ENCODE measurements at regions not wholly inside any gene's neighbourhood (a gene's known extent, or its start where the extent isn't known, plus 50 kb on each side); places are given as distances from the start of the nearest gene placed in this dataset.
"Not testable (repeated sequence)": the region's sequence is repeated elsewhere in the genome, so short reads cannot be mapped to it uniquely, and the experiment has no call there.

GRCh38 chr9:32171339-32171738 lies 213.1 kb upstream of the ACO1 start:
- Histone ChIP-seq H3K9ac (ENCODE audit: low read depth, low read length) (no peak overlapping the region), H3K9me3 (ENCODE audit: control insufficient read depth, insufficient read depth, low read length) (no peaks in the 10 kb centered on the region), H3K4me1 (ENCODE audit: insufficient read depth, low read length) (no peaks in the 10 kb centered on the region), H3K36me3 (ENCODE audit: insufficient read depth, low read length) (no peaks in the 10 kb centered on the region)

- Histone ChIP-seq H3K9ac (ENCODE audit: low read depth, low read length) (no peak overlapping the region), H3K4me1 (ENCODE audit: insufficient read depth, low read length) (no peaks in the 10 kb centered on the region), H3K36me3 (ENCODE audit: insufficient read depth, low read length) (no peaks in the 10 kb centered on the region), H3K9me3 (ENCODE audit: control insufficient read depth, insufficient read depth, low read length) (no peaks in the 10 kb centered on the region)
These were observed 212.2 kb upstream of the ACO1 start for GRCh38 chr9:32172256-32172655.

GRCh38 chr9:32177396-32177795 lies 207.0 kb upstream of the ACO1 start:
- H3K36me3 ChIP-seq (ENCODE audit: insufficient read depth, low read length): no peaks in the 10 kb centered on the region
- H3K9me3 ChIP-seq (ENCODE audit: control insufficient read depth, insufficient read depth, low read length): no peaks in the 10 kb centered on the region
- no peaks in the 10 kb centered on the region for H3K4me1 ChIP-seq (ENCODE audit: insufficient read depth, low read length)
- H3K9ac ChIP-seq (ENCODE audit: low read depth, low read length): no peak overlapping the region

- Histone ChIP-seq H3K9me3 (ENCODE audit: control insufficient read depth, insufficient read depth, low read length) (no peaks in the 10 kb centered on the region), H3K9ac (ENCODE audit: low read depth, low read length) (no peak overlapping the region), H3K36me3 (ENCODE audit: insufficient read depth, low read length) (no peaks in the 10 kb centered on the region), H3K4me1 (ENCODE audit: insufficient read depth, low read length) (no peaks in the 10 kb centered on the region)
These were observed 203.8 kb upstream of the ACO1 start for GRCh38 chr9:32180597-32180996.

GRCh38 chr9:32200241-32200640 lies 184.2 kb upstream of the ACO1 start:
- H3K9me3 ChIP-seq (ENCODE audit: control insufficient read depth, insufficient read depth, low read length): no peaks in the 10 kb centered on the region
- no peaks in the 10 kb centered on the region for H3K36me3 ChIP-seq (ENCODE audit: insufficient read depth, low read length)
- H3K4me1 ChIP-seq (ENCODE audit: insufficient read depth, low read length): no peaks in the 10 kb centered on the region
- H3K9ac ChIP-seq (ENCODE audit: low read depth, low read length): no peak overlapping the region

GRCh38 chr9:32200896-32201295 lies 183.5 kb upstream of the ACO1 start:
- H3K36me3 ChIP-seq (ENCODE audit: insufficient read depth, low read length): no peaks in the 10 kb centered on the region
- H3K4me1 ChIP-seq (ENCODE audit: insufficient read depth, low read length): no peaks in the 10 kb centered on the region
- no peaks in the 10 kb centered on the region for H3K9me3 ChIP-seq (ENCODE audit: control insufficient read depth, insufficient read depth, low read length)
- no peak overlapping the region for H3K9ac ChIP-seq (ENCODE audit: low read depth, low read length)

GRCh38 chr9:32209164-32209563 lies 175.3 kb upstream of the ACO1 start:
- H3K4me1 ChIP-seq (ENCODE audit: insufficient read depth, low read length); H3K9ac ChIP-seq (ENCODE audit: low read depth, low read length); H3K36me3 ChIP-seq (ENCODE audit: insufficient read depth, low read length); H3K9me3 ChIP-seq (ENCODE audit: control insufficient read depth, insufficient read depth, low read length): not testable (repeated sequence)

GRCh38 chr9:32218100-32218767 lies 166.2 kb upstream of the ACO1 start:
- H3K4me1 ChIP-seq (ENCODE audit: insufficient read depth, low read length): peaks cover 4% of the 10 kb centered on the region; the same call in 1 of the 2 replicates
- H3K9ac ChIP-seq (ENCODE audit: low read depth, low read length): no peak overlapping the region
- no peaks in the 10 kb centered on the region for H3K9me3 ChIP-seq (ENCODE audit: control insufficient read depth, insufficient read depth, low read length)
- H3K36me3 ChIP-seq (ENCODE audit: insufficient read depth, low read length): no peaks in the 10 kb centered on the region

- H3K4me1 ChIP-seq (ENCODE audit: insufficient read depth, low read length): peaks cover 4% of the 10 kb centered on the region; the same call in 1 of the 2 replicates
- no peak overlapping the region for H3K9ac ChIP-seq (ENCODE audit: low read depth, low read length)
- no peaks in the 10 kb centered on the region for H3K36me3 ChIP-seq (ENCODE audit: insufficient read depth, low read length)
- no peaks in the 10 kb centered on the region for H3K9me3 ChIP-seq (ENCODE audit: control insufficient read depth, insufficient read depth, low read length)
These were observed 163.7 kb upstream of the ACO1 start for GRCh38 chr9:32220750-32221149.

GRCh38 chr9:32234451-32234850 lies 150.0 kb upstream of the ACO1 start:
- Histone ChIP-seq H3K4me1 (ENCODE audit: insufficient read depth, low read length) (no peaks in the 10 kb centered on the region), H3K36me3 (ENCODE audit: insufficient read depth, low read length) (no peaks in the 10 kb centered on the region), H3K9me3 (ENCODE audit: control insufficient read depth, insufficient read depth, low read length) (peaks cover 6% of the 10 kb centered on the region), H3K9ac (ENCODE audit: low read depth, low read length) (no peak overlapping the region)

- Histone ChIP-seq H3K9me3 (ENCODE audit: control insufficient read depth, insufficient read depth, low read length) (no peaks in the 10 kb centered on the region), H3K9ac (ENCODE audit: low read depth, low read length) (no peak overlapping the region), H3K36me3 (ENCODE audit: insufficient read depth, low read length) (no peaks in the 10 kb centered on the region), H3K4me1 (ENCODE audit: insufficient read depth, low read length) (no peaks in the 10 kb centered on the region)
These were observed 137.3 kb upstream of the ACO1 start for GRCh38 chr9:32247168-32247567.

- no peaks in the 10 kb centered on the region for H3K36me3 ChIP-seq (ENCODE audit: insufficient read depth, low read length)
- no peaks in the 10 kb centered on the region for H3K4me1 ChIP-seq (ENCODE audit: insufficient read depth, low read length)
- no peak overlapping the region for H3K9ac ChIP-seq (ENCODE audit: low read depth, low read length)
- H3K9me3 ChIP-seq (ENCODE audit: control insufficient read depth, insufficient read depth, low read length): no peaks in the 10 kb centered on the region
These were observed 136.2 kb upstream of the ACO1 start for GRCh38 chr9:32248189-32248712.

- Histone ChIP-seq H3K36me3 (ENCODE audit: insufficient read depth, low read length) (no peaks in the 10 kb centered on the region), H3K4me1 (ENCODE audit: insufficient read depth, low read length) (no peaks in the 10 kb centered on the region), H3K9me3 (ENCODE audit: control insufficient read depth, insufficient read depth, low read length) (0 out of 2 replicates have a peak, but pooled peaks cover 3% of the 10 kb centered on the region), H3K9ac (ENCODE audit: low read depth, low read length) (no peak overlapping the region)
These were observed 132.9 kb upstream of the ACO1 start for GRCh38 chr9:32251539-32251938.

- no peaks in the 10 kb centered on the region for H3K36me3 ChIP-seq (ENCODE audit: insufficient read depth, low read length)
- no peaks in the 10 kb centered on the region for H3K4me1 ChIP-seq (ENCODE audit: insufficient read depth, low read length)
- H3K9me3 ChIP-seq (ENCODE audit: control insufficient read depth, insufficient read depth, low read length): 0 out of 2 replicates have a peak, but pooled peaks cover 3% of the 10 kb centered on the region
- no peak overlapping the region for H3K9ac ChIP-seq (ENCODE audit: low read depth, low read length)
These were observed 130.7 kb upstream of the ACO1 start for GRCh38 chr9:32253731-32254130.

- Histone ChIP-seq H3K4me1 (ENCODE audit: insufficient read depth, low read length) (no peaks in the 10 kb centered on the region), H3K9me3 (ENCODE audit: control insufficient read depth, insufficient read depth, low read length) (0 out of 2 replicates have a peak, but pooled peaks cover 3% of the 10 kb centered on the region), H3K9ac (ENCODE audit: low read depth, low read length) (no peak overlapping the region)
These were observed 129.4 kb upstream of the ACO1 start for GRCh38 chr9:32255026-32255425.

More at GRCh38 chr9:32255026-32255425, 129.4 kb upstream of the ACO1 start:
- no peaks in the 10 kb centered on the region for H3K36me3 ChIP-seq (ENCODE audit: insufficient read depth, low read length)
